ENCODE measurements at regions not wholly inside any gene's neighbourhood (a gene's known extent, or its start where the extent isn't known, plus 50 kb on each side); places are given as distances from the start of the nearest gene placed in this dataset.

- Histone ChIP-seq H3K36me3 (no peaks in the 10 kb centered on the region), H3K27me3 (replicated peaks in 1 of 7) (no peaks in the 10 kb centered on the region), H3K4me1 (no peaks in the 10 kb centered on the region), H3K9me3 (peaks cover 0 to 5% (median 0%) of the 10 kb centered on the region in 8 donors), H3K27ac (no peak overlapping the region), H3K4me3 (no peak overlapping the region)
- DNase-seq, result no peak
- WGBS, 5 donors, result 35 to 43% (median 40%) methylated on average over 9 of the region's 9 CpGs
- intact Hi-C loops (cut with DNase I; ENCODE audit: low total_unique reads), result no loop called here
- TF ChIP-seq POLR2A (IDR thresholded peaks at IDR 0.05) (no peak), POLR2AphosphoS5 (IDR thresholded peaks at IDR 0.05) (no peak), CTCF (IDR thresholded peaks at IDR 0.05 in 8 of 11, conservative IDR thresholded peaks at IDR 0.05 in 3 of 11) (no peak)
Measured at GRCh38 chr19:28377077-28377476, 835.9 kb downstream of the UQCRFS1 start.

- 82 to 88% (median 85%) methylated on average over 6 of the region's 6 CpGs for WGBS, 5 donors
- intact Hi-C loops (cut with DNase I; ENCODE audit: low total_unique reads), result no loop called here
- no peaks in the 10 kb centered on the region for H3K36me3 ChIP-seq
- H3K4me1 ChIP-seq, result no peaks in the 10 kb centered on the region
- H3K4me3 ChIP-seq, result no peak overlapping the region
- DNase-seq, result no peak
- no peak overlapping the region for H3K27ac ChIP-seq
- H3K9me3 ChIP-seq, result peaks cover 0 to 7% (median 2%) of the 10 kb centered on the region in 8 donors
- TF ChIP-seq POLR2AphosphoS5 (IDR thresholded peaks at IDR 0.05) (no peak), POLR2A (IDR thresholded peaks at IDR 0.05) (no peak), CTCF (IDR thresholded peaks at IDR 0.05 in 8 of 11, conservative IDR thresholded peaks at IDR 0.05 in 3 of 11) (no peak)
- peaks cover 0 to 3% (median 0%) of the 10 kb centered on the region in 7 donors for H3K27me3 ChIP-seq (replicated peaks in 1 of 7)
Measured at GRCh38 chr19:28374971-28375370, 838.0 kb downstream of the UQCRFS1 start.

GRCh38 chr19:28372576-28373247, 840.2 kb downstream of the UQCRFS1 start:
- H3K27me3 ChIP-seq (replicated peaks in 1 of 7), result peaks cover 0 to 3% (median 0%) of the 10 kb centered on the region in 7 donors

More at GRCh38 chr19:28372576-28373247, 840.2 kb downstream of the UQCRFS1 start:
- no peak for DNase-seq
- peaks cover 0 to 7% (median 2%) of the 10 kb centered on the region in 8 donors for H3K9me3 ChIP-seq
- intact Hi-C loops (cut with DNase I; ENCODE audit: low total_unique reads), result no loop called here
- no peaks in the 10 kb centered on the region for H3K4me1 ChIP-seq
- 60 to 76% (median 66%) methylated on average over 4 of the region's 4 CpGs for WGBS, 5 donors
- no peaks in the 10 kb centered on the region for H3K36me3 ChIP-seq
- TF ChIP-seq POLR2A (IDR thresholded peaks at IDR 0.05) (no peak), CTCF (IDR thresholded peaks at IDR 0.05 in 8 of 11, conservative IDR thresholded peaks at IDR 0.05 in 3 of 11) (no peak), POLR2AphosphoS5 (IDR thresholded peaks at IDR 0.05) (no peak)
- no peak overlapping the region for H3K27ac ChIP-seq
- no peak overlapping the region for H3K4me3 ChIP-seq

Measured in spleen (tissue), 11 donors.